GM18517 (cell line): ENCODE measurements at regions not wholly inside any gene's neighbourhood (a gene's known extent, or its start where the extent isn't known, plus 50 kb on each side); places are given as distances from the start of the nearest gene placed in this dataset.

Experiments
- ATAC-seq: cut with Tn5 transposase; IDR thresholded peaks from one replicate; pipeline ENCODE4 v1.9.1; 2021; ENCODE audit warnings: mild to moderate bottlenecking, moderate library complexity; ENCODE audit not compliant: unreplicated experiment

- ATAC-seq: no peak
Measured at GRCh38 chr3:19093084-19093483, 55.2 kb upstream of the KCNH8 start.

GRCh38 chr3:19077388-19077787 is 70.9 kb upstream of the KCNH8 start:
- no peak for ATAC-seq

GRCh38 chr3:19075037-19075436 is 73.3 kb upstream of the KCNH8 start:
- no peak for ATAC-seq

- no peak for ATAC-seq
Measured at GRCh38 chr3:19074257-19074900, 73.9 kb upstream of the KCNH8 start.

GRCh38 chr3:19073341-19074105 is 74.8 kb upstream of the KCNH8 start:
- ATAC-seq: no peak

GRCh38 chr3:19070325-19070724 is 78.0 kb upstream of the KCNH8 start:
- ATAC-seq: no peak

GRCh38 chr3:19065027-19065426 is 83.3 kb upstream of the KCNH8 start:
- ATAC-seq: no peak

- ATAC-seq: no peak
Measured at GRCh38 chr3:19063936-19064335, 84.4 kb upstream of the KCNH8 start.

GRCh38 chr3:19060404-19060803 is 87.9 kb upstream of the KCNH8 start:
- ATAC-seq: no peak

GRCh38 chr3:19052874-19053273 is 95.4 kb upstream of the KCNH8 start:
- ATAC-seq: no peak

GRCh38 chr3:19046440-19046839 is 101.9 kb upstream of the KCNH8 start:
- no peak for ATAC-seq

GRCh38 chr3:19030522-19030839 is 117.8 kb upstream of the KCNH8 start:
- no peak for ATAC-seq

GRCh38 chr3:19029837-19030521 is 118.3 kb upstream of the KCNH8 start:
- ATAC-seq: no peak

GRCh38 chr3:19025441-19025840 is 122.9 kb upstream of the KCNH8 start:
- ATAC-seq: no peak

GRCh38 chr3:19022546-19022945 is 125.8 kb upstream of the KCNH8 start:
- no peak for ATAC-seq

- no peak for ATAC-seq
Measured at GRCh38 chr3:19016851-19017250, 131.5 kb upstream of the KCNH8 start.

- no peak for ATAC-seq
Measured at GRCh38 chr3:19013879-19014278, 134.4 kb upstream of the KCNH8 start.

GRCh38 chr3:19012846-19013245 is 135.5 kb upstream of the KCNH8 start:
- ATAC-seq: no peak

- ATAC-seq: no peak
Measured at GRCh38 chr3:19002606-19003005, 145.7 kb upstream of the KCNH8 start.

GRCh38 chr3:18998069-18998468 is 150.2 kb upstream of the KCNH8 start:
- ATAC-seq: no peak

GRCh38 chr3:18992709-18993108 is 155.6 kb upstream of the KCNH8 start:
- ATAC-seq: no peak

GRCh38 chr3:18989237-18989795 is 159.0 kb upstream of the KCNH8 start:
- ATAC-seq: no peak
